Caco-2 (cell line): ENCODE measurements at regions not wholly inside any gene's neighbourhood (a gene's known extent, or its start where the extent isn't known, plus 50 kb on each side); places are given as distances from the start of the nearest gene placed in this dataset.

Experiments
- BruUV-seq: library from RNA; stranded (reverse); fragments of 400-500 nt; replicated peaks from 2 replicates; lab custom pipeline; 2021; lab: Mats Ljungman, UMichigan
- CTCF ChIA-PET: fragments of 300-600 bp; sonication (Branson Sonifier 250); formaldehyde crosslinking; loops from one replicate; lab custom pipeline; 2022; ENCODE audit warnings: antibody characterized with exemption; lab: Charles Lee
- POLR2A ChIA-PET: fragments of 300-600 bp; sonication (Branson Sonifier 250); formaldehyde crosslinking; loops from one replicate; lab custom pipeline; 2022; ENCODE audit warnings: antibody characterized with exemption; lab: Charles Lee
- DNase-seq, 2 experiments: peaks; one replicate each; pipeline versions ENCODE4 v3.0.0 to v3.0.0-alpha.2; 2020 to 2022
- H3K27me3 ChIP-seq: replicated peaks from 2 replicates; pipeline ENCODE4 v1.6.0; 2011; ENCODE audit warnings: low read length; ENCODE audit not compliant: control insufficient read depth, insufficient read depth
- H3K36me3 ChIP-seq: 2 replicates; pipeline ENCODE4 v1.5.1; 2011; ENCODE audit warnings: low read length; ENCODE audit not compliant: control insufficient read depth, insufficient read depth
- H3K4me1 ChIP-seq: fragments of 250-450 bp; sonication (Bioruptor Pico); 2 replicates; pipeline ENCODE4 v1.5.1; 2020; ENCODE audit warnings: mild to moderate bottlenecking
- H3K4me3 ChIP-seq: 2 replicates; pipeline ENCODE4 v1.5.1; 2011; ENCODE audit warnings: low read depth, mild to moderate bottlenecking, control low read depth, low read length
- H3K9me3 ChIP-seq: fragments of 250-450 bp; sonication (Bioruptor Pico); 2 replicates; pipeline ENCODE4 v1.5.1; 2020; ENCODE audit warnings: mild to moderate bottlenecking, moderate library complexity
- H3K27ac Mint-ChIP-seq: one replicate; pipeline ENCODE4 v1.8.0; 2022; ENCODE audit warnings: mixed read lengths; ENCODE audit not compliant: unreplicated experiment
- H3K27me3 Mint-ChIP-seq: one replicate; pipeline ENCODE4 v1.8.0; 2022; ENCODE audit warnings: mixed read lengths; ENCODE audit not compliant: insufficient read depth, unreplicated experiment
- H3K36me3 Mint-ChIP-seq: one replicate; pipeline ENCODE4 v1.8.0; 2022; ENCODE audit warnings: mild to moderate bottlenecking, mixed read lengths; ENCODE audit not compliant: insufficient read depth, unreplicated experiment
- H3K4me1 Mint-ChIP-seq: one replicate; pipeline ENCODE4 v1.8.0; 2022; ENCODE audit warnings: low read depth, mixed read lengths; ENCODE audit not compliant: unreplicated experiment
- H3K4me3 Mint-ChIP-seq: one replicate; pipeline ENCODE4 v1.8.0; 2022; ENCODE audit warnings: mild to moderate bottlenecking, moderate library complexity, mixed read lengths; ENCODE audit not compliant: unreplicated experiment
- H3K9me3 Mint-ChIP-seq: one replicate; pipeline ENCODE4 v1.8.0; 2022; ENCODE audit warnings: mixed read lengths; ENCODE audit not compliant: unreplicated experiment
- intact Hi-C: fragments of 100-400 bp; cut with micrococcal nuclease; formaldehyde crosslinking; loops from one replicate; pipeline ENCODE4 v1.10.0; 2022; ENCODE audit not compliant: unreplicated experiment
- TF ChIP-seq, protein P1 (sequence below), 2 experiments: fragments of 200-600 bp in 1 of 2; IDR thresholded peaks; 1 replicate in 1 of 2; 2 replicates in 1 of 2; pipeline versions ENCODE4 v1.5.1 to v1.8.0; 2011 to 2022; ENCODE audit warnings: antibody characterized with exemption in 1 of 2, control low read depth in 1 of 2, inconsistent platforms in 1 of 2, low read depth in 1 of 2, low read length in 1 of 2, mild to moderate bottlenecking in 1 of 2, moderate library complexity in 1 of 2; ENCODE audit not compliant: insufficient read depth in 1 of 2, severe bottlenecking in 1 of 2, unreplicated experiment in 1 of 2

DNA sequence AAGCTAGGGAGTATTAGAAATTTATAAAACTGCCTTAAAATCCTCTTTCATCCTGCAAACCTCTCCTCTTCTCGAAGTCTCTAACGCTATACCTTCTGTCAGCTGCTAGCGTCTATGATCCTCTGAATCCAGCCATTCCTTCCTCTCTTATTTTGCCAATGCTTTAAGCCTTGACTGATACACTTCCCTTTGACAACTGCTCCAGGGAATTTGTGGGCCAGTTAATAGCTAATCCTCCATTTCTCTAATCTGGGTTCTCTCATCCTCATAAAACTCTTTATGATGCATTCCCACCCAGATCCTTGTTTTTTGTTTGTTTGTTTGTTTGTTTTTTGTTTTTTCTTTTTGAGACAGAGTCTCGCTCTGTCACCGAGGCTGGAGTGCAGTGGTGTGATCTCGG, 293.6 kb upstream of the PUDP start:
- Mint-ChIP-seq H3K27ac (no peak overlapping the region), H3K27me3 (no peaks in the 10 kb centered on the region), H3K36me3 (no peaks in the 10 kb centered on the region), H3K4me3 (no peak overlapping the region), H3K9me3 (no peaks in the 10 kb centered on the region), H3K4me1 (no peaks in the 10 kb centered on the region)
- TF ChIP-seq, protein P1, sequence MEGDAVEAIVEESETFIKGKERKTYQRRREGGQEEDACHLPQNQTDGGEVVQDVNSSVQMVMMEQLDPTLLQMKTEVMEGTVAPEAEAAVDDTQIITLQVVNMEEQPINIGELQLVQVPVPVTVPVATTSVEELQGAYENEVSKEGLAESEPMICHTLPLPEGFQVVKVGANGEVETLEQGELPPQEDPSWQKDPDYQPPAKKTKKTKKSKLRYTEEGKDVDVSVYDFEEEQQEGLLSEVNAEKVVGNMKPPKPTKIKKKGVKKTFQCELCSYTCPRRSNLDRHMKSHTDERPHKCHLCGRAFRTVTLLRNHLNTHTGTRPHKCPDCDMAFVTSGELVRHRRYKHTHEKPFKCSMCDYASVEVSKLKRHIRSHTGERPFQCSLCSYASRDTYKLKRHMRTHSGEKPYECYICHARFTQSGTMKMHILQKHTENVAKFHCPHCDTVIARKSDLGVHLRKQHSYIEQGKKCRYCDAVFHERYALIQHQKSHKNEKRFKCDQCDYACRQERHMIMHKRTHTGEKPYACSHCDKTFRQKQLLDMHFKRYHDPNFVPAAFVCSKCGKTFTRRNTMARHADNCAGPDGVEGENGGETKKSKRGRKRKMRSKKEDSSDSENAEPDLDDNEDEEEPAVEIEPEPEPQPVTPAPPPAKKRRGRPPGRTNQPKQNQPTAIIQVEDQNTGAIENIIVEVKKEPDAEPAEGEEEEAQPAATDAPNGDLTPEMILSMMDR (IDR thresholded peaks at IDR 0.05; ENCODE audit: insufficient read depth in 1 of 2, low read depth in 1 of 2, low read length in 1 of 2, severe bottlenecking in 1 of 2, unreplicated experiment in 1 of 2), result no peak
- no peaks in the 10 kb centered on the region for H3K27me3 ChIP-seq
- ChIA-PET POLR2A (no interaction called here), CTCF (no interaction called here)
- no peak for DNase-seq
- no peaks in the 10 kb centered on the region for H3K36me3 ChIP-seq
- peaks cover 4% of the 10 kb centered on the region; the same call in 1 of the 2 replicates for H3K4me1 ChIP-seq
- H3K4me3 ChIP-seq, result no peak overlapping the region
- no peaks in the 10 kb centered on the region for H3K9me3 ChIP-seq
- intact Hi-C loops, result no loop called here
- no TSS peak for BruUV-seq

DNA sequence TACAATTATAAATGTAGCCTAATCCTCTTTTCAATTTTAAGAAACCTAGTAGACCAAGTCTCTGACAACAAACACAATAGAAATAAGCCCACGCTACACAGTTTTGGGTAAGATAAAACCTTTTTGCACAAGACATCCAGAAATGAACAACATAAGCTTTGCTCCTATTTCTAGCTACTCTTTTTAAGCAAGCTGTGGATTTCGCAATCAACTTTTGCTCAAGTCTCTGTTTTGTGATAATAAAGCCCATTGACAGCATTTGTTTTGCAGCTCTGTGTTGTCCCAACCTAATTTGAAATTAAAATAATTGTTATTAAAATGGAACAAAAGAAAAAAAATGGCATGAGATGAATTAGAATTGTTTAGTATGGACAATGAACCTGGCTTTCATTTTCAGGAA, 287.9 kb upstream of the PUDP start:
- Mint-ChIP-seq H3K27ac (no peak overlapping the region), H3K9me3 (peaks cover 11% of the 10 kb centered on the region), H3K27me3 (no peaks in the 10 kb centered on the region), H3K36me3 (no peaks in the 10 kb centered on the region), H3K4me3 (no peak overlapping the region), H3K4me1 (no peaks in the 10 kb centered on the region)
- no peaks in the 10 kb centered on the region for H3K36me3 ChIP-seq
- no peaks in the 10 kb centered on the region for H3K9me3 ChIP-seq
- no TSS peak for BruUV-seq
- CTCF ChIA-PET, result no interaction called here
- no peaks in the 10 kb centered on the region for H3K4me1 ChIP-seq
- no peak overlapping the region for H3K4me3 ChIP-seq
- POLR2A ChIA-PET, result no interaction called here
- TF ChIP-seq, protein P1 (IDR thresholded peaks at IDR 0.05; ENCODE audit: insufficient read depth in 1 of 2, low read depth in 1 of 2, low read length in 1 of 2, severe bottlenecking in 1 of 2, unreplicated experiment in 1 of 2), result no peak
- DNase-seq, result no peak
- intact Hi-C loops, result no loop called here
- H3K27me3 ChIP-seq, result no peaks in the 10 kb centered on the region

DNA sequence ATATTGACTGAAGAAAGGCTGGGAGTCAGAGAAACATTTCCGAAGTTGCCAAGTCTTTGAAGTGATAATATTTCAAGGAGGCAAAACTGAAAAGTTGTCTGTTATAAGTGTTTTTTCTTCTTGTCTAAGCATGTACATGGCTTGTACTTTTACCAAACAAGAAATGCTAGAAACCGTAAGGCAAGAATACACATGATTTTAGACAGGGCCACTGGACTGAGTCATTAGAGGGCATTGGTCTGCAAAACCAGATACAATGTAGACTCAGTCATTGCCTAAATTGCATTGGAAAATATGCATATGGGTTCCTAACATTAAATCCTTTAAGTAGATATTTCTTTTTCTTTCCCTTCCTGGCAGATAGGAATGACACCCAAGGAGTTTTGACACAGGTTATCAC, 284.9 kb upstream of the PUDP start:
- no peaks in the 10 kb centered on the region for H3K4me1 Mint-ChIP-seq
- peaks cover 30% of the 10 kb centered on the region for H3K9me3 Mint-ChIP-seq
- intact Hi-C loops, result no loop called here
- H3K36me3 ChIP-seq, result no peaks in the 10 kb centered on the region
- no peak for DNase-seq
- ChIA-PET CTCF (no interaction called here), POLR2A (no interaction called here)
- H3K9me3 ChIP-seq, result no peaks in the 10 kb centered on the region
- no peak overlapping the region for H3K4me3 Mint-ChIP-seq
- no peaks in the 10 kb centered on the region for H3K4me1 ChIP-seq
- no peak overlapping the region for H3K4me3 ChIP-seq
- TF ChIP-seq, protein P1 (IDR thresholded peaks at IDR 0.05; ENCODE audit: insufficient read depth in 1 of 2, low read depth in 1 of 2, low read length in 1 of 2, severe bottlenecking in 1 of 2, unreplicated experiment in 1 of 2), result no peak
- no peaks in the 10 kb centered on the region for H3K36me3 Mint-ChIP-seq
- H3K27me3 Mint-ChIP-seq, result no peaks in the 10 kb centered on the region
- H3K27me3 ChIP-seq, result no peaks in the 10 kb centered on the region
- BruUV-seq, result no TSS peak
- H3K27ac Mint-ChIP-seq, result no peak overlapping the region
